Lower leg skin (tissue), 3 donors: ENCODE measurements at regions not wholly inside any gene's neighbourhood (a gene's known extent, or its start where the extent isn't known, plus 50 kb on each side); places are given as distances from the start of the nearest gene placed in this dataset.

Experiments used
- POLR2A ChIP-seq, 2 donors: fragments of 450-650 bp; IDR thresholded peaks; one replicate each; pipeline ENCODE4 v1.6.1; 2016 to 2017; ENCODE audit warnings: antibody characterized with exemption in 2 of 2, mild to moderate bottlenecking in 1 of 2, moderate library complexity in 1 of 2
- TF ChIP-seq, protein P1 (sequence below), 3 donors: fragments of 450-650 bp; IDR thresholded peaks; one replicate each; pipeline ENCODE4 v1.5.1; 2016; ENCODE audit warnings: antibody characterized with exemption in 3 of 3, mild to moderate bottlenecking in 3 of 3, moderate library complexity in 2 of 3

DNA sequence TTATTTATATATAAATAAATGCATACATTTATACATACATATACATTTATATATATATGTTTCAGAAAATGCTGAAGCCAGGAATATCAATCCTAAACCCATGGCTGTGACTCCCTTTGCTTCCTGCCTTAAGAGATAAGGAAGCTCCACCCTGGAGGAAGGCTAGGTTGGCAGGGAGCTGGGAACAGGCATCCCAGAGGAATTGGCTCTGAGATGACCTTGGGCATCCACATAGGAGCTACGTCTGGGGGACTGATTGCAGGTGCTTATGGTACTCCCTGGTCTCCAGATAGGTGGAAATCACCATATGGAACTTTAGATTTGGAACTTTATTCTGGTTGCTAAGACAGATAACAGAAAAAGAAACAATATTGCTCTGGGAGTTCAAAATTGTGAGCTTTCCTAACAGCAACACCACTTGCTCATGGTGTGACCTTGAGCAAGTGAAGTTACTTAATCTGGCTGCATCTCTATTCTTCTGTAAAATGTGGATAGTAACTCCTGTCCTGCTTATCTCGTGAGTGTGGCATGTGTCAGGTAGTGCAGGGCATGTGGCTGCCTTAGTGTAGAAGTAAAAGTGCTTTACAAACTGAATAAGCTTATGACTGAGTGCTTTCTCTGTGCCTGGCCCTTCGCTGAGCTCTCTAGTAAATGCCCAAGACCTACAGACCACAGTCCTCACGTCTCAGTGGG is 341.0 kb downstream of the MEIS1 start:
- TF ChIP-seq POLR2A (IDR thresholded peaks at IDR 0.05): no peak
- TF ChIP-seq, protein P1, sequence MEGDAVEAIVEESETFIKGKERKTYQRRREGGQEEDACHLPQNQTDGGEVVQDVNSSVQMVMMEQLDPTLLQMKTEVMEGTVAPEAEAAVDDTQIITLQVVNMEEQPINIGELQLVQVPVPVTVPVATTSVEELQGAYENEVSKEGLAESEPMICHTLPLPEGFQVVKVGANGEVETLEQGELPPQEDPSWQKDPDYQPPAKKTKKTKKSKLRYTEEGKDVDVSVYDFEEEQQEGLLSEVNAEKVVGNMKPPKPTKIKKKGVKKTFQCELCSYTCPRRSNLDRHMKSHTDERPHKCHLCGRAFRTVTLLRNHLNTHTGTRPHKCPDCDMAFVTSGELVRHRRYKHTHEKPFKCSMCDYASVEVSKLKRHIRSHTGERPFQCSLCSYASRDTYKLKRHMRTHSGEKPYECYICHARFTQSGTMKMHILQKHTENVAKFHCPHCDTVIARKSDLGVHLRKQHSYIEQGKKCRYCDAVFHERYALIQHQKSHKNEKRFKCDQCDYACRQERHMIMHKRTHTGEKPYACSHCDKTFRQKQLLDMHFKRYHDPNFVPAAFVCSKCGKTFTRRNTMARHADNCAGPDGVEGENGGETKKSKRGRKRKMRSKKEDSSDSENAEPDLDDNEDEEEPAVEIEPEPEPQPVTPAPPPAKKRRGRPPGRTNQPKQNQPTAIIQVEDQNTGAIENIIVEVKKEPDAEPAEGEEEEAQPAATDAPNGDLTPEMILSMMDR (IDR thresholded peaks at IDR 0.05): no peak
